Gastroesophageal sphincter (tissue), 4 donors: ENCODE measurements at regions not wholly inside any gene's neighbourhood (a gene's known extent, or its start where the extent isn't known, plus 50 kb on each side); places are given as distances from the start of the nearest gene placed in this dataset.

Experiments
- ATAC-seq: fragments of 150-250 bp; one replicate; pipeline ENCODE4 v1.9.1; 2016; ENCODE audit warnings: mild to moderate bottlenecking, moderate library complexity
- H3K27ac ChIP-seq, 4 donors: fragments of 200-600 bp; sonication (generic) in 3 of 4; 1 replicate in 3 of 4; 2 replicates in 1 of 4; pipeline ENCODE4 v1.5.1; 2016 to 2019
- H3K27me3 ChIP-seq: fragments of 200-600 bp; sonication (generic); one replicate; pipeline ENCODE4 v1.5.1; 2019
- H3K36me3 ChIP-seq, 2 donors: fragments of 200-600 bp; sonication (generic); one replicate each; pipeline ENCODE4 v1.5.1; 2019; ENCODE audit warnings: control low read depth in 1 of 2
- H3K4me1 ChIP-seq, 3 donors: fragments of 200-600 bp; sonication (generic); 1 replicate in 2 of 3; 2 replicates in 1 of 3; pipeline ENCODE4 v1.5.1; 2016 to 2019; ENCODE audit warnings: control low read depth in 2 of 3
- H3K4me3 ChIP-seq, 2 donors: fragments of 200-600 bp; sonication (generic); one replicate each; pipeline ENCODE4 v1.5.1; 2019; ENCODE audit warnings: mild to moderate bottlenecking in 1 of 2, moderate library complexity in 1 of 2
- H3K9me3 ChIP-seq, 3 donors: fragments of 200-600 bp; sonication (generic); one replicate each; pipeline ENCODE4 v1.5.1; 2017 to 2019; ENCODE audit warnings: control low read depth in 2 of 3
- CTCF ChIP-seq, 4 experiments: fragments of 200-600 bp in 2 of 4; fragments of 450-650 bp in 2 of 4; sonication (generic) in 1 of 4; IDR thresholded peaks; one replicate each; pipeline ENCODE4 v1.5.1; 2017 to 2019; ENCODE audit warnings: antibody characterized with exemption in 4 of 4, mild to moderate bottlenecking in 2 of 4, moderate library complexity in 2 of 4
- EP300 ChIP-seq: sonication (generic); formaldehyde crosslinking; IDR thresholded peaks from one replicate; pipeline ENCODE4 v1.6.1; 2017; ENCODE audit warnings: antibody characterized with exemption, mild to moderate bottlenecking
- POLR2A ChIP-seq, 2 donors: fragments of 450-650 bp; IDR thresholded peaks; one replicate each; pipeline ENCODE4 v1.6.1; 2017; ENCODE audit warnings: antibody characterized with exemption in 2 of 2, mild to moderate bottlenecking in 2 of 2, moderate library complexity in 1 of 2
- POLR2AphosphoS5 ChIP-seq: sonication (generic); formaldehyde crosslinking; IDR thresholded peaks from one replicate; pipeline ENCODE4 v1.6.1; 2017; ENCODE audit warnings: antibody characterized with exemption
- WGBS, 2 donors: methylation state at CpG; one replicate each; pipeline ENCODE4 v1.1.5; 2018; ENCODE audit warnings: low coverage in 1 of 2; 5-methylcytosine and 5-hydroxymethylcytosine counted together

GRCh38 chr1:164423136-164423535 is 135.8 kb upstream of the PBX1 start:
- H3K27me3 ChIP-seq: no peaks in the 10 kb centered on the region
- no peak overlapping the region for H3K27ac ChIP-seq
- no peak for ATAC-seq
- no peak for TF ChIP-seq CTCF (IDR thresholded peaks at IDR 0.05)
- 100% methylated on average over 1 of the region's 1 CpG; no CpG with 5 or more reads in 1 of the 2 donors for WGBS, 2 donors
- no peaks in the 10 kb centered on the region for H3K36me3 ChIP-seq
- H3K4me1 ChIP-seq: no peaks in the 10 kb centered on the region
- no peaks in the 10 kb centered on the region for H3K9me3 ChIP-seq
- H3K4me3 ChIP-seq: no peak overlapping the region

GRCh38 chr1:164433141-164433817 is 125.7 kb upstream of the PBX1 start:
- 61 to 70% methylated on average over 2 to 3 of the region's 3 CpGs for WGBS, 2 donors
- no peaks in the 10 kb centered on the region for H3K27me3 ChIP-seq
- no peaks in the 10 kb centered on the region for H3K9me3 ChIP-seq
- no peaks in the 10 kb centered on the region for H3K36me3 ChIP-seq
- no peaks in the 10 kb centered on the region for H3K4me1 ChIP-seq
- no peak overlapping the region for H3K4me3 ChIP-seq
- ATAC-seq: no peak
- H3K27ac ChIP-seq: no peak overlapping the region
- TF ChIP-seq POLR2A (IDR thresholded peaks at IDR 0.05) (no peak), EP300 (no peak), CTCF (IDR thresholded peaks at IDR 0.05) (no peak), POLR2AphosphoS5 (no peak)

- WGBS, 2 donors: 57 to 88% methylated on average over 1 of the region's 1 CpG
Observed at GRCh38 chr1:164433818-164434170, 125.2 kb upstream of the PBX1 start.

GRCh38 chr1:164440232-164440631 is 118.8 kb upstream of the PBX1 start:
- Histone ChIP-seq H3K27me3 (no peaks in the 10 kb centered on the region), H3K9me3 (no peaks in the 10 kb centered on the region), H3K27ac (no peak overlapping the region), H3K36me3 (no peaks in the 10 kb centered on the region), H3K4me3 (no peak overlapping the region), H3K4me1 (peaks cover 0 to 19% (median 0%) of the 10 kb centered on the region in 3 donors)
- ATAC-seq: peak; percentile 85
- WGBS, 2 donors: 57 to 64% methylated on average over 1 of the region's 1 CpG
- no peak for TF ChIP-seq EP300
- peak; percentile 21 to 58 (median 50) for TF ChIP-seq CTCF (IDR thresholded peaks at IDR 0.05)

More at GRCh38 chr1:164433818-164434170, 125.2 kb upstream of the PBX1 start:
- no peak overlapping the region for H3K27ac ChIP-seq
- H3K4me1 ChIP-seq: no peaks in the 10 kb centered on the region
- ATAC-seq: no peak
- H3K27me3 ChIP-seq: no peaks in the 10 kb centered on the region
- H3K36me3 ChIP-seq: no peaks in the 10 kb centered on the region
- H3K9me3 ChIP-seq: no peaks in the 10 kb centered on the region
- H3K4me3 ChIP-seq: no peak overlapping the region
- TF ChIP-seq CTCF (IDR thresholded peaks at IDR 0.05): no peak
- no peak for TF ChIP-seq POLR2A (IDR thresholded peaks at IDR 0.05)
- no peak for TF ChIP-seq EP300
- TF ChIP-seq POLR2AphosphoS5: no peak

- ATAC-seq: no peak
- Histone ChIP-seq H3K4me3 (no peak overlapping the region), H3K27me3 (no peaks in the 10 kb centered on the region), H3K4me1 (peaks cover 0 to 19% (median 0%) of the 10 kb centered on the region in 3 donors), H3K36me3 (no peaks in the 10 kb centered on the region), H3K27ac (no peak overlapping the region), H3K9me3 (no peaks in the 10 kb centered on the region)
- TF ChIP-seq EP300 (no peak), CTCF (IDR thresholded peaks at IDR 0.05) (no peak), POLR2A (IDR thresholded peaks at IDR 0.05) (no peak), POLR2AphosphoS5 (no peak)
- WGBS, 2 donors: 95 to 100% methylated on average over 1 of the region's 1 CpG
Observed at GRCh38 chr1:164443166-164443565, 115.8 kb upstream of the PBX1 start.
